Stomach (tissue), 4 donors: ENCODE measurements at regions not wholly inside any gene's neighbourhood (a gene's known extent, or its start where the extent isn't known, plus 50 kb on each side); places are given as distances from the start of the nearest gene placed in this dataset.
"Not testable (repeated sequence)": the region's sequence is repeated elsewhere in the genome, so short reads cannot be mapped to it uniquely, and the experiment has no call there.

Experiments
- POLR2A ChIP-seq, 4 donors: fragments of 450-650 bp; IDR thresholded peaks; one replicate each; pipeline ENCODE4 v1.6.1; 2016; ENCODE audit warnings: antibody characterized with exemption in 4 of 4, control low read depth in 2 of 4, mild to moderate bottlenecking in 1 of 4, moderate library complexity in 1 of 4
- POLR2AphosphoS5 ChIP-seq, 3 donors: sonication (generic); formaldehyde crosslinking; IDR thresholded peaks; one replicate each; pipeline ENCODE4 v1.6.1; 2016; ENCODE audit warnings: antibody characterized with exemption in 3 of 3
- TF ChIP-seq, protein P1 (sequence below), 7 experiments: fragments of 450-650 bp in 4 of 7; fragments of 200-600 bp in 3 of 7; sonication (generic) in 3 of 7; IDR thresholded peaks; one replicate each; pipeline ENCODE4 v1.5.1; 2016 to 2019; ENCODE audit warnings: antibody characterized with exemption in 7 of 7, control low read depth in 2 of 7, mild to moderate bottlenecking in 1 of 7

DNA sequence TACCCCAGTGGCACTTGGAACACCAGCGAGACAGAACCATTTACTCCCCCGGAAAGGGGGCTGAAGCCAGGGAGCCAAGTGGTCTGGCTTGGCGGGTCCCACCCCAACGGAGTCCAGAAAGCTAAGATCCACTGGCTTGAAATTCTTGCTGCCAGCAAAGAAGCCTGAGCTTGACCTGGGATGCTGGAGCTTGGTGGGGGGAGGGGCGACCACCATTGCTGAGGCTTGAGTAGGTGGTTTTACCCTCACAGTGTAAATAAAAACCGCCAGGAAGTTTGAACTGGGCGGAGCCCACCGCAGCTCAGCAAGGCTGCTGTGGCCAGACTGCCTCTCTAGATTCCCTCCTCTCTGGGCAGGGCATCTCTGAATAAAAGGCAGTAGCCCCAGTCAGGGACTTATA, 62.8 kb downstream of the RPS24 start:
- TF ChIP-seq POLR2A, POLR2AphosphoS5 (IDR thresholded peaks at IDR 0.05): not testable (repeated sequence)
- TF ChIP-seq, protein P1, sequence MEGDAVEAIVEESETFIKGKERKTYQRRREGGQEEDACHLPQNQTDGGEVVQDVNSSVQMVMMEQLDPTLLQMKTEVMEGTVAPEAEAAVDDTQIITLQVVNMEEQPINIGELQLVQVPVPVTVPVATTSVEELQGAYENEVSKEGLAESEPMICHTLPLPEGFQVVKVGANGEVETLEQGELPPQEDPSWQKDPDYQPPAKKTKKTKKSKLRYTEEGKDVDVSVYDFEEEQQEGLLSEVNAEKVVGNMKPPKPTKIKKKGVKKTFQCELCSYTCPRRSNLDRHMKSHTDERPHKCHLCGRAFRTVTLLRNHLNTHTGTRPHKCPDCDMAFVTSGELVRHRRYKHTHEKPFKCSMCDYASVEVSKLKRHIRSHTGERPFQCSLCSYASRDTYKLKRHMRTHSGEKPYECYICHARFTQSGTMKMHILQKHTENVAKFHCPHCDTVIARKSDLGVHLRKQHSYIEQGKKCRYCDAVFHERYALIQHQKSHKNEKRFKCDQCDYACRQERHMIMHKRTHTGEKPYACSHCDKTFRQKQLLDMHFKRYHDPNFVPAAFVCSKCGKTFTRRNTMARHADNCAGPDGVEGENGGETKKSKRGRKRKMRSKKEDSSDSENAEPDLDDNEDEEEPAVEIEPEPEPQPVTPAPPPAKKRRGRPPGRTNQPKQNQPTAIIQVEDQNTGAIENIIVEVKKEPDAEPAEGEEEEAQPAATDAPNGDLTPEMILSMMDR (IDR thresholded peaks at IDR 0.05): not testable (repeated sequence)
